ENCODE measurements at regions not wholly inside any gene's neighbourhood (a gene's known extent, or its start where the extent isn't known, plus 50 kb on each side); places are given as distances from the start of the nearest gene placed in this dataset.

GRCh38 chr7:25652366-25652765 is 424.1 kb upstream of the NPVF start:
- H3K4me3 ChIP-seq = no peak overlapping the region
- no peak for TF ChIP-seq CTCF (IDR thresholded peaks at IDR 0.05)
- no peaks in the 10 kb centered on the region for H3K27me3 ChIP-seq
- H3K27ac ChIP-seq = no peak overlapping the region
- H3K9me3 ChIP-seq = no peaks in the 10 kb centered on the region
- no peaks in the 10 kb centered on the region for H3K4me1 ChIP-seq
- no peaks in the 10 kb centered on the region for H3K36me3 ChIP-seq
- no peak for DNase-seq
- intact Hi-C loops (cut with DNase I) = no loop called here
- no peak for ATAC-seq

- TF ChIP-seq CTCF (IDR thresholded peaks at IDR 0.05) = no peak
- no peak for ATAC-seq
- DNase-seq = no peak
Observed at GRCh38 chr7:25653384-25653783, 425.1 kb upstream of the NPVF start.

GRCh38 chr7:25656071-25656470 is 427.8 kb upstream of the NPVF start:
- Histone ChIP-seq H3K4me3 (no peak overlapping the region), H3K4me1 (no peaks in the 10 kb centered on the region), H3K36me3 (no peaks in the 10 kb centered on the region), H3K9me3 (no peaks in the 10 kb centered on the region), H3K27me3 (no peaks in the 10 kb centered on the region), H3K27ac (no peak overlapping the region)
- intact Hi-C loops (cut with DNase I) = no loop called here
- DNase-seq = no peak
- TF ChIP-seq CTCF (IDR thresholded peaks at IDR 0.05) = no peak
- ATAC-seq = no peak

More at GRCh38 chr7:25653384-25653783, 425.1 kb upstream of the NPVF start:
- Histone ChIP-seq H3K4me3 (no peak overlapping the region), H3K36me3 (no peaks in the 10 kb centered on the region), H3K9me3 (no peaks in the 10 kb centered on the region), H3K27ac (no peak overlapping the region), H3K27me3 (no peaks in the 10 kb centered on the region), H3K4me1 (no peaks in the 10 kb centered on the region)
- intact Hi-C loops (cut with DNase I) = no loop called here

GRCh38 chr7:25656581-25657026 is 428.3 kb upstream of the NPVF start:
- Histone ChIP-seq H3K27ac (no peak overlapping the region), H3K36me3 (no peaks in the 10 kb centered on the region), H3K4me1 (no peaks in the 10 kb centered on the region), H3K4me3 (no peak overlapping the region), H3K9me3 (no peaks in the 10 kb centered on the region), H3K27me3 (no peaks in the 10 kb centered on the region)
- DNase-seq (peak in 2 of 4 donors; percentile 80 to 91), ATAC-seq (peak; percentile 38)
- no peak for TF ChIP-seq CTCF (IDR thresholded peaks at IDR 0.05)
- intact Hi-C loops (cut with DNase I) = no loop called here

GRCh38 chr7:25658375-25658774 is 430.1 kb upstream of the NPVF start:
- Histone ChIP-seq H3K27me3 (no peaks in the 10 kb centered on the region), H3K4me3 (no peak overlapping the region), H3K9me3 (no peaks in the 10 kb centered on the region), H3K27ac (no peak overlapping the region), H3K36me3 (no peaks in the 10 kb centered on the region), H3K4me1 (no peaks in the 10 kb centered on the region)
- intact Hi-C loops (cut with DNase I) = no loop called here
- no peak for TF ChIP-seq CTCF (IDR thresholded peaks at IDR 0.05)
- no peak for ATAC-seq
- no peak for DNase-seq

Data from left lung (tissue), 4 donors.